PC-3 (cell line): ENCODE measurements at regions not wholly inside any gene's neighbourhood (a gene's known extent, or its start where the extent isn't known, plus 50 kb on each side); places are given as distances from the start of the nearest gene placed in this dataset.

Experiments
- CTCF ChIP-seq: fragments of 300-600 bp; sonication (generic); conservative IDR thresholded peaks from 2 replicates; pipeline ENCODE4 v1.5.1; 2017; ENCODE audit warnings: antibody characterized with exemption, low read depth, mild to moderate bottlenecking, low read length
- EZH2 ChIP-seq: fragments of 300-600 bp; sonication (generic); IDR thresholded peaks from one replicate; pipeline ENCODE4 v1.6.1; 2017; ENCODE audit warnings: antibody characterized with exemption, mild to moderate bottlenecking, low read length; ENCODE audit not compliant: unreplicated experiment
- EZH2phosphoT487 ChIP-seq: fragments of 300-600 bp; sonication (generic); IDR thresholded peaks from 2 replicates; pipeline ENCODE4 v1.6.1; 2018; ENCODE audit warnings: mild to moderate bottlenecking, antibody characterized with exemption, low read length, borderline replicate concordance

- TF ChIP-seq CTCF (no peak), EZH2 (no peak), EZH2phosphoT487 (no peak)
Measured at GRCh38 chr3:75136100-75136897, 521.8 kb upstream of the CNTN3 start.
